Activated B cell treated with CpG ODN at 0.5 μM for 24 hours (primary cell): ENCODE measurements at regions not wholly inside any gene's neighbourhood (a gene's known extent, or its start where the extent isn't known, plus 50 kb on each side); places are given as distances from the start of the nearest gene placed in this dataset.

Experiments used
- ATAC-seq: fragments of 200-7000 bp; cut with Tn5 transposase; one replicate; pipeline ENCODE4 v1.10.0; 2021; ENCODE audit warnings: low read depth, mild to moderate bottlenecking, moderate library complexity
- CTCF ChIA-PET: fragments of 350-600 bp; sonication (Branson Sonifier 250); formaldehyde crosslinking; loops from one replicate; lab custom pipeline; 2021; ENCODE audit warnings: antibody characterized with exemption; lab: Charles Lee
- POLR2A ChIA-PET: fragments of 350-600 bp; sonication (Branson Sonifier 250); formaldehyde crosslinking; loops from one replicate; lab custom pipeline; 2021; ENCODE audit warnings: antibody characterized with exemption; lab: Charles Lee
- DNase-seq: peaks from one replicate; pipeline ENCODE4 v3.0.0; 2022
- H3K27ac Mint-ChIP-seq: one replicate; pipeline ENCODE4 v1.8.0; 2020; ENCODE audit warnings: mixed read lengths
- H3K27me3 Mint-ChIP-seq: one replicate; pipeline ENCODE4 v1.8.0; 2021; ENCODE audit warnings: mixed read lengths
- H3K36me3 Mint-ChIP-seq: one replicate; pipeline ENCODE4 v1.8.0; 2021; ENCODE audit warnings: low read depth, mixed read lengths
- H3K4me1 Mint-ChIP-seq: one replicate; pipeline ENCODE4 v1.8.0; 2021; ENCODE audit warnings: mixed read lengths
- H3K4me3 Mint-ChIP-seq: one replicate; pipeline ENCODE4 v1.8.0; 2020; ENCODE audit warnings: mild to moderate bottlenecking, mixed read lengths
- H3K9me3 Mint-ChIP-seq: one replicate; pipeline ENCODE4 v1.8.0; 2020; ENCODE audit warnings: mixed read lengths
- CTCF ChIP-seq: fragments of 200-600 bp; IDR thresholded peaks from one replicate; pipeline ENCODE4 v1.8.0; 2022; ENCODE audit warnings: antibody characterized with exemption, mild to moderate bottlenecking
- intact Hi-C: fragments of 100-400 bp; cut with micrococcal nuclease; formaldehyde crosslinking; loops from one replicate; pipeline ENCODE4 v1.15.1; 2024

GRCh38 chr15:87518957-87519356 is 737.6 kb downstream of the NTRK3 start:
- no peaks in the 10 kb centered on the region for H3K4me1 Mint-ChIP-seq
- H3K4me3 Mint-ChIP-seq: no peak overlapping the region
- H3K27ac Mint-ChIP-seq: no peak overlapping the region
- CTCF ChIA-PET: no interaction called here
- H3K9me3 Mint-ChIP-seq: no peaks in the 10 kb centered on the region
- no peaks in the 10 kb centered on the region for H3K36me3 Mint-ChIP-seq
- TF ChIP-seq CTCF: no peak
- no peak for ATAC-seq
- no peaks in the 10 kb centered on the region for H3K27me3 Mint-ChIP-seq
- intact Hi-C loops: no loop called here
- no peak for DNase-seq
- POLR2A ChIA-PET: no interaction called here

GRCh38 chr15:87508086-87508485 is 748.5 kb downstream of the NTRK3 start:
- H3K27me3 Mint-ChIP-seq: no peaks in the 10 kb centered on the region
- H3K4me1 Mint-ChIP-seq: no peaks in the 10 kb centered on the region
- no peak for TF ChIP-seq CTCF
- DNase-seq (no peak), ATAC-seq (no peak)
- peaks cover 2% of the 10 kb centered on the region for H3K9me3 Mint-ChIP-seq
- ChIA-PET POLR2A (no interaction called here), CTCF (no interaction called here)
- intact Hi-C loops: no loop called here
- H3K27ac Mint-ChIP-seq: no peak overlapping the region
- no peak overlapping the region for H3K4me3 Mint-ChIP-seq
- H3K36me3 Mint-ChIP-seq: no peaks in the 10 kb centered on the region

GRCh38 chr15:87502173-87502572 is 754.4 kb downstream of the NTRK3 start:
- H3K27me3 Mint-ChIP-seq: no peaks in the 10 kb centered on the region
- H3K4me1 Mint-ChIP-seq: no peaks in the 10 kb centered on the region
- no peak for TF ChIP-seq CTCF
- peaks cover 4% of the 10 kb centered on the region for H3K9me3 Mint-ChIP-seq
- intact Hi-C loops: no loop called here
- POLR2A ChIA-PET: no interaction called here
- DNase-seq (no peak), ATAC-seq (no peak)
- H3K27ac Mint-ChIP-seq: no peak overlapping the region
- no peak overlapping the region for H3K4me3 Mint-ChIP-seq
- CTCF ChIA-PET: no interaction called here
- H3K36me3 Mint-ChIP-seq: no peaks in the 10 kb centered on the region

- peaks cover 7% of the 10 kb centered on the region for H3K9me3 Mint-ChIP-seq
These were observed 756.3 kb downstream of the NTRK3 start for GRCh38 chr15:87500240-87500639.

GRCh38 chr15:87498560-87498959 is 758.0 kb downstream of the NTRK3 start:
- DNase-seq: no peak
- Mint-ChIP-seq H3K36me3 (no peaks in the 10 kb centered on the region), H3K27me3 (no peaks in the 10 kb centered on the region), H3K9me3 (peaks cover 5% of the 10 kb centered on the region), H3K27ac (no peak overlapping the region), H3K4me1 (no peaks in the 10 kb centered on the region), H3K4me3 (no peak overlapping the region)
- ChIA-PET POLR2A (no interaction called here), CTCF (no interaction called here)
- intact Hi-C loops: no loop called here
- TF ChIP-seq CTCF: no peak
- no peak for ATAC-seq

More at GRCh38 chr15:87500240-87500639, 756.3 kb downstream of the NTRK3 start:
- POLR2A ChIA-PET: no interaction called here
- TF ChIP-seq CTCF: no peak
- Mint-ChIP-seq H3K4me3 (no peak overlapping the region), H3K36me3 (no peaks in the 10 kb centered on the region), H3K27ac (no peak overlapping the region), H3K4me1 (no peaks in the 10 kb centered on the region), H3K27me3 (no peaks in the 10 kb centered on the region)
- DNase-seq (no peak), ATAC-seq (no peak)
- intact Hi-C loops: no loop called here
- CTCF ChIA-PET: no interaction called here
